NB4 (cell line): ENCODE measurements at regions not wholly inside any gene's neighbourhood (a gene's known extent, or its start where the extent isn't known, plus 50 kb on each side); places are given as distances from the start of the nearest gene placed in this dataset.

ENCODE experiments used
- DNase-seq: peaks from one replicate; pipeline ENCODE4 v3.0.0; 2010; ENCODE audit warnings: low read depth
- H3K4me3 ChIP-seq: one replicate; pipeline ENCODE4 v1.5.1; 2011; ENCODE audit warnings: mild to moderate bottlenecking, low read depth, low read length, moderate library complexity
- CTCF ChIP-seq: IDR thresholded peaks from one replicate; pipeline ENCODE4 v1.5.1; 2012; ENCODE audit warnings: low read depth, low read length
- MAX ChIP-seq: IDR thresholded peaks from 2 replicates; pipeline ENCODE4 v1.6.1; 2011; ENCODE audit warnings: low read depth, low read length
- MYC ChIP-seq: IDR thresholded peaks from 2 replicates; pipeline ENCODE4 v1.6.1; 2011; ENCODE audit warnings: low read depth, low read length
- POLR2A ChIP-seq: IDR thresholded peaks from 2 replicates; pipeline ENCODE4 v1.6.1; 2011; ENCODE audit warnings: mild to moderate bottlenecking; ENCODE audit not compliant: insufficient read length; ENCODE audit errors: extremely low read depth

DNA sequence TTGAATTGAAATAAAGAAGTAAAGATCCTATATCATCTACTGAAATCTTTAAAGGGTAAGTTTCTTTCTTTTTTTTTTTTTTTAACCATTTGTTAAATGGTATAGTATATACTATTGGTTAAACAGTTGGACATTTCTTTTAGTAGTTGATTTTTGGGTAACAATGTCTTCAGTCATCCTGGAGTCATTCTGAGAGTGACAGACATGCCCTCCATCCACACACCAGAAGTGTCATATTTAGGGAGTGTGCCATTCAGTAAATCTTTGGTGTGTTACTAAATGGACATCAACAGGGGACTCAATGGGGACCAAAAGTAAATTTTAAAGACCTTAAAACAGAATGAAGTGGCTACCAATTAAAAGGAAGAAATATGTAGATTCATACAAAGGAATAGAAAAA lies 50.8 kb upstream of the SLC39A10 start:
- no peak overlapping the region for H3K4me3 ChIP-seq
- no peak for TF ChIP-seq MAX
- no peak for TF ChIP-seq POLR2A
- no peak for TF ChIP-seq CTCF
- TF ChIP-seq MYC: no peak
- DNase-seq: no peak

DNA sequence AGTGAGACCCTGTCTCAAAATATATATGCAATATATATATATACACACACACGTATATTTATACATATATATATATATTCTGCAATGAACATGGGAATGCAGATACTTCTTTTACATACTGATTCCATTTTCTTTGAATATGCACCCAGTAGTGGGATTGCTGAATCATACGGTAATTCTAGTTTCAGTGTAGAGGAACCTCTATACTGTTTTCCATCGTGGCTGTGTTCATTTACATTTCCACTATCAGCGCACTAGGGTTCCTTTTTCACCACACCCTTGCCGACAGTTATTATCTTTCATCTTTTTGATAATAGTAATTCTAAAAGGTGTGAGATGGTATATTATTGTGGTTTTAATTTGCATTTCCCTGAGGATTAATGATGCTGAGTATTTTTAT lies 52.3 kb upstream of the SLC39A10 start:
- DNase-seq: no peak
- TF ChIP-seq MYC (no peak), CTCF (no peak), MAX (no peak), POLR2A (no peak)
- H3K4me3 ChIP-seq: no peak overlapping the region

DNA sequence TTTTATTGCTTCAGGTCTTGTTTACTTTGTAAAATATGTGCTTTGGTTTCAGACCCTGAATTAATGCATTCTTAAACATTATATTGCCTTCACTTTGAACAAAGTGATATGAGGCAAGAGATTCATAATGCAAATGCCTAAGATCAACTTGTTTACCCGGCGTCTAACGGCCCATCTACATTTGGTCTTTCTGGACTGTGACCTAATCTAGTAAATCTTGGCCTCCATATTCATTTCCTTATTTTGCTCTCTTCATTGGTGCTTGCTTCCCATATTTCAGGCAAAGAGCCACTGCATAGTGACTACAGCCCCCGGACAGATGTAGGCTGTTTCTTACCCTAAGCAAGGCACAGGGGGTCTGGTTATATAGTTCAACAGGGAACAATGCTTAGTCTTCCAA lies 53.0 kb upstream of the SLC39A10 start:
- no peak overlapping the region for H3K4me3 ChIP-seq
- no peak for TF ChIP-seq MYC
- TF ChIP-seq POLR2A: no peak
- TF ChIP-seq CTCF: no peak
- TF ChIP-seq MAX: no peak
- no peak for DNase-seq

DNA sequence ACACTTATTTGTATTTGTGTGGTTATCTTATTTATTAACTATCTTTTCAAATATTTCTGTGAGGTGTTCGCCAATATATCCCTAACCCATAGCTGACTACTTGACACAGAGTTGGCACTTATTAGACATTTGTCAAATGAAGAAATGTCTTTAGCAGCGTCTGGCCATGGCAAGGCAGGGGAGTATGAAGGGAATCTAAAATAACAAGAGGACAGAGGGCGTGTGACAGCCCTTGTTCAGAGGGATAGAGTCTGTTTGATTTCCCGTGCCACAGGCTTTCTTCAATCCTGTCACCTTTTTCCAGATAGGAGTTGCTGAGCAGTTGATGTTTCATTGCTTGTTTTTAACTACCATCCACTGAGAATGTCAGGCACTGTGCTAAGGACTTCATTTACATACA lies 53.6 kb upstream of the SLC39A10 start:
- no peak for TF ChIP-seq MAX
- no peak for TF ChIP-seq MYC
- no peak for TF ChIP-seq CTCF
- TF ChIP-seq POLR2A: no peak
- no peak for DNase-seq
- no peak overlapping the region for H3K4me3 ChIP-seq

- TF ChIP-seq MAX: no peak
- TF ChIP-seq POLR2A: no peak
- no peak for TF ChIP-seq CTCF
- TF ChIP-seq MYC: no peak
- H3K4me3 ChIP-seq: no peak overlapping the region
- DNase-seq: no peak
These were observed 54.3 kb upstream of the SLC39A10 start for GRCh38 chr2:195602687-195603086.

DNA sequence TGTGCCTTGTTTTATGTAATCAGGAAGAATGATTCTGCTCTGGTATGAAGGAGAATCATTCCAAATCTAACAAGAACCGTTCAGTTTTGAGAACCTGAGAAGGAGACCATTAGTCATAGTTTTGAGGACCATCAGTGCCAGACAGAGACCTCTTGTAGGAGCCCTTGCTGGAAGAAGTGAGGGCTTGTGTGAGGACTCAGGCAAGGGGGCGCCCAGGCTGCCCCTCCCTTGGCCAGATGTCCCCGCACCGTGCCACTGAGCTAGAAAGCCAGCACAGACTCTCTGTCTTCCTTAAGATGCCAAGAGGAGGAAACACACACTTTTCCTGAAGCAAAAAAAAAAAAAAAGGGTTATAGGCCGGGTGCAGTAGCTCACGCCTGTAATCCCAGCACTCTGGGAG lies 55.7 kb upstream of the SLC39A10 start:
- DNase-seq: no peak
- TF ChIP-seq MYC: no peak
- TF ChIP-seq POLR2A: no peak
- no peak for TF ChIP-seq MAX
- TF ChIP-seq CTCF: no peak
- no peak overlapping the region for H3K4me3 ChIP-seq
